Testis (tissue), 2 donors: ENCODE measurements at regions not wholly inside any gene's neighbourhood (a gene's known extent, or its start where the extent isn't known, plus 50 kb on each side); places are given as distances from the start of the nearest gene placed in this dataset.

Source experiments
- DNase-seq: peaks from one replicate; pipeline ENCODE4 v3.0.0-alpha.2; 2019
- H3K27ac ChIP-seq, 2 donors: fragments of 200-600 bp; sonication (generic); one replicate each; pipeline ENCODE4 v1.5.1; 2019
- H3K27me3 ChIP-seq: fragments of 200-600 bp; sonication (generic); one replicate; pipeline ENCODE4 v1.5.1; 2019
- H3K36me3 ChIP-seq: fragments of 200-600 bp; sonication (generic); one replicate; pipeline ENCODE4 v1.5.1; 2017; ENCODE audit warnings: low read depth; ENCODE audit errors: missing control alignments
- H3K4me1 ChIP-seq: fragments of 200-600 bp; sonication (generic); one replicate; pipeline ENCODE4 v1.5.1; 2019
- H3K4me3 ChIP-seq, 2 donors: fragments of 200-600 bp; sonication (generic); one replicate each; pipeline ENCODE4 v1.5.1; 2017 to 2019
- H3K9me3 ChIP-seq: fragments of 200-600 bp; sonication (generic); one replicate; pipeline ENCODE4 v1.5.1; 2017
- POLR2A ChIP-seq: fragments of 450-650 bp; IDR thresholded peaks from one replicate; pipeline ENCODE4 v1.6.1; 2017; ENCODE audit warnings: antibody characterized with exemption, mild to moderate bottlenecking, moderate library complexity
- WGBS, 2 donors: methylation state at CpG; one replicate each; pipeline ENCODE4 v1.1.5; 2018; 5-methylcytosine and 5-hydroxymethylcytosine counted together
- intact Hi-C: fragments of 100-400 bp; cut with DNase I; formaldehyde crosslinking; loops from one replicate; pipeline ENCODE4 v1.15.1; 2023; ENCODE audit warnings: low total_unique reads
- TF ChIP-seq, protein P1 (sequence below), 3 experiments: fragments of 450-650 bp in 2 of 3; fragments of 200-600 bp in 1 of 3; sonication (generic) in 1 of 3; IDR thresholded peaks; one replicate each; pipeline ENCODE4 v1.5.1; 2016 to 2019; ENCODE audit warnings: antibody characterized with exemption in 3 of 3, mild to moderate bottlenecking in 2 of 3, moderate library complexity in 1 of 3

DNA sequence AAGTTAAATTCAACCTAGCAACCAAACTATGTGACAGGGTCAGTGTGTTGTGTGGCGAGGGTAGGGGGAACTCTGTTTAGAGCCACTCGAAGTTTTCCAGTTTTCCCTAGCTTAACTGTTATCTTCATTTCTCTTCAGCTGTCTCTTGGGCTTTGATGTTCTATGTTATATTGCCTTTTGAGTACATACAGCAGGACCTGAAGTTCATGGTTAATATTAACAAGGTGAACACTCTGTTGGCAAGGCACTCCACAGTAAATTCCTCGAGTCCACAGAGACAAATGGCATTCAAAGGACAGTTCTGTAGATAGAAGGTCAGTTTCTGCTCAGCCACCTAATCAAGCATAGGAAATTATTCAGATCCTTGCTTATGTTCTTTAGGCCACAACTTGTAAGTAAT is 147.9 kb upstream of the DPH6 start:
- Histone ChIP-seq H3K9me3 (no peaks in the 10 kb centered on the region), H3K36me3 (no peaks in the 10 kb centered on the region), H3K4me1 (peaks cover 28% of the 10 kb centered on the region), H3K4me3 (no peak overlapping the region), H3K27me3 (no peaks in the 10 kb centered on the region), H3K27ac (no peak overlapping the region)
- TF ChIP-seq, protein P1, sequence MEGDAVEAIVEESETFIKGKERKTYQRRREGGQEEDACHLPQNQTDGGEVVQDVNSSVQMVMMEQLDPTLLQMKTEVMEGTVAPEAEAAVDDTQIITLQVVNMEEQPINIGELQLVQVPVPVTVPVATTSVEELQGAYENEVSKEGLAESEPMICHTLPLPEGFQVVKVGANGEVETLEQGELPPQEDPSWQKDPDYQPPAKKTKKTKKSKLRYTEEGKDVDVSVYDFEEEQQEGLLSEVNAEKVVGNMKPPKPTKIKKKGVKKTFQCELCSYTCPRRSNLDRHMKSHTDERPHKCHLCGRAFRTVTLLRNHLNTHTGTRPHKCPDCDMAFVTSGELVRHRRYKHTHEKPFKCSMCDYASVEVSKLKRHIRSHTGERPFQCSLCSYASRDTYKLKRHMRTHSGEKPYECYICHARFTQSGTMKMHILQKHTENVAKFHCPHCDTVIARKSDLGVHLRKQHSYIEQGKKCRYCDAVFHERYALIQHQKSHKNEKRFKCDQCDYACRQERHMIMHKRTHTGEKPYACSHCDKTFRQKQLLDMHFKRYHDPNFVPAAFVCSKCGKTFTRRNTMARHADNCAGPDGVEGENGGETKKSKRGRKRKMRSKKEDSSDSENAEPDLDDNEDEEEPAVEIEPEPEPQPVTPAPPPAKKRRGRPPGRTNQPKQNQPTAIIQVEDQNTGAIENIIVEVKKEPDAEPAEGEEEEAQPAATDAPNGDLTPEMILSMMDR (IDR thresholded peaks at IDR 0.05): no peak
- TF ChIP-seq POLR2A: no peak
- WGBS, 2 donors: 55 to 76% methylated on average over 3 of the region's 3 CpGs
- no peak for DNase-seq
- intact Hi-C loops: no loop called here

DNA sequence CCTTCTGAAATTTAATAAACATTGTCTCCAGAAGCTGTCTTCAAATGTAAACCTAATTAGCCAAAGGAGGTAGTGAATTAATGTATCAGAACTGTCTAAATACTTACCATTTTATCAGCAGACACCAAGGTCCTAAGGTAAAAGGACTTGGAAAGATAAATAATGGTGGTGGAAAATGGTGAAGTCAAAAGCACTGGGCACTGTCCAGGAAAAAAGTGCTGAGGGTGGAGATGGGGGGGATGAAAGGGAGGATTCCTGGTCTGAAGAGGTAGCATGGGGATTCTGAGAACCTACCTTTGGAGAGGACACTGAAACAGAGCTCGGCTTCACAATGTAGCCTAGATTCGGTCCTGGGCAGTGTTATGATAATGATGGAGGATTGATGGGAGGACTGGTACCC is 149.0 kb upstream of the DPH6 start:
- TF ChIP-seq, protein P1 (IDR thresholded peaks at IDR 0.05): no peak
- no peak for TF ChIP-seq POLR2A
- Histone ChIP-seq H3K4me3 (no peak overlapping the region), H3K36me3 (no peaks in the 10 kb centered on the region), H3K27ac (no peak overlapping the region), H3K27me3 (no peaks in the 10 kb centered on the region), H3K9me3 (no peaks in the 10 kb centered on the region), H3K4me1 (peaks cover 26% of the 10 kb centered on the region)
- 92 to 95% methylated on average over 2 of the region's 2 CpGs for WGBS, 2 donors
- intact Hi-C loops: no loop called here
- no peak for DNase-seq

DNA sequence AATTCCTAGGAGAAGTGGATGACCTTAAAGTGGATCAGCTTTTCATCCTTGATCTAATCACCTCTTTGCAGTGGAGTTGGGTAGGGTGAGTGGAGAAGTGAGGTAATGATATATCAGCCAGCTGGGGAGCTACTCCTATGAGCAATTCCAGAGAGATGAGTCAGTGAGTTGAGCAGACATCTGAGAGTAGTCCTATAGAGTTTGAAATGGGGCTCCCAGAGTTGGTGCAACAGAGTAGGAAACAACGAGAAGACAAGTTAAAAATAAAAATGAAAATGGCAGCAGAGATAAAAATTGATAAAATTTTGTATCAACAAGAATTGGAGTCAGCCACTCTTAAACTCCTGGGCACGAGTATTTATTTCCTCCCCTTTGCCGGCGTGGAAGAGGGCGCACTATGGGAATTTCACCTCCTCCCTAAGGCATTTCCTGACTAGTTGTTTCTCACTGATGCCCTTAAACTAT is 150.8 kb upstream of the DPH6 start:
- no peak for DNase-seq
- no peaks in the 10 kb centered on the region for H3K9me3 ChIP-seq
- WGBS, 2 donors: 82 to 88% methylated on average over 5 of the region's 5 CpGs
- no peaks in the 10 kb centered on the region for H3K27me3 ChIP-seq
- TF ChIP-seq, protein P1 (IDR thresholded peaks at IDR 0.05): no peak
- TF ChIP-seq POLR2A: no peak
- peaks cover 11% of the 10 kb centered on the region for H3K4me1 ChIP-seq
- intact Hi-C loops: no loop called here
- H3K4me3 ChIP-seq: no peak overlapping the region
- peak overlapping the region in 1 of 2 donors; percentile 0 for H3K27ac ChIP-seq
- H3K36me3 ChIP-seq: no peaks in the 10 kb centered on the region

DNA sequence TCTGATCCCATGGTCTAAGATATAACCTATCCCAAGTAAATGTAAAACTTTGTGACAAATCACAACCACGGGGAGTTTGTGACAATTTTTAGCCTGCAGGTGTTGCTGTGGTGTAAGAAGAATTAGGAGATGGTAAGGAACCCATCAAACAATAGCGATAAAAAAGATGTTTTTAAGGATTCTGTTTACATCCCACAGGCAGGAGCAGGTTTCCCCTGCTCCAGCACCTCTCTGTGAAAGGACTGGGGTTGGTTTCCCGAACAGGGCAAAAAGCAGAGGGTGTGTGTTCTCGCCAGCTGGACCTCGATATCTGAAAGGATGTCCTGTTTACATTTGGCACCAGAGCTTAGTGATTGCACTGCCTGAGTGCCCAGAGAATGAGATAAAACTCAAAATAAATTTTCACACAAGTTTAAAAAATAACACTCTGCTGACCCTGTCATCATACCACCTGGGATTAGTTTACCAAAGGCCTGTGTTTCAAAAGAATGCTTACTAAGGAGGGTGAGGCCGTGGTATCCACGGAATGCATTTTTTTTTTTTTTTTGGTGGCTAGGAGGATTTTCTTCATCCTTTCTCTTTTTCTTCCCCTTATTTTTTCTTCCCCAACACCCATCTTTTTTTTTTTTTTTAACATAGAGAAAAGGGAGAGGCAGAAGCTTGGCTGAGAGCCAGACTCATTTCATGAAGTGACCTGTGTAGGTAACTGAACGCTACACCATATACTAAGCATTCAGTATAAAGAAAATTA is 151.8 kb upstream of the DPH6 start:
- Histone ChIP-seq H3K27ac (peak overlapping the region in 1 of 2 donors; percentile 0), H3K9me3 (no peaks in the 10 kb centered on the region), H3K4me3 (no peak overlapping the region), H3K27me3 (no peaks in the 10 kb centered on the region), H3K4me1 (peaks cover 1% of the 10 kb centered on the region), H3K36me3 (no peaks in the 10 kb centered on the region)
- no peak for TF ChIP-seq POLR2A
- TF ChIP-seq, protein P1 (IDR thresholded peaks at IDR 0.05): no peak
- DNase-seq: no peak
- WGBS, 2 donors: 44 to 63% methylated on average over 8 of the region's 8 CpGs
- intact Hi-C loops: no loop called here

DNA sequence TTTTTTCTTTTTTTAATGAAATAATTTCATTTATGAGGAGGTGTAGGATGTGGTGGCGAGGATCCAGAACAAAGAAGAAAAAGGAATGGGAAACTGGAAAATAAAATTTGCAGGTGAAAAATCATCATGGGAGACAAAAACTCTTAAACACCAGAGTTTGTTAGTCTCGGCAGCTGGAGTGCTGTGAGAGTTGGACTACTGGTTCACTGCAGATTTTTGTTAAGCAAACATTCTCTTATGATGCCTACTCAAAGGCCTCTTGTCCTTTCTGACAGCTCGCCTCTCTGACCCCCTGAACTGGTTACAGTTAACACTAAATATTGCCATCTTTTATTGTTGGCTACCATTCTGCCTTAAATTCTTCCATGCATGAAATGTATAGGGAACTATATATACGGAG is 152.4 kb upstream of the DPH6 start:
- no peaks in the 10 kb centered on the region for H3K4me1 ChIP-seq
- no peaks in the 10 kb centered on the region for H3K9me3 ChIP-seq
- H3K27me3 ChIP-seq: no peaks in the 10 kb centered on the region
- no peak for DNase-seq
- no peak overlapping the region for H3K4me3 ChIP-seq
- intact Hi-C loops: no loop called here
- no peak for TF ChIP-seq POLR2A
- TF ChIP-seq, protein P1 (IDR thresholded peaks at IDR 0.05): no peak
- peak overlapping the region in 1 of 2 donors; percentile 0 for H3K27ac ChIP-seq
- no peaks in the 10 kb centered on the region for H3K36me3 ChIP-seq
- WGBS, 2 donors: 81 to 86% methylated on average over 4 of the region's 4 CpGs
